H4 (cell line): ENCODE measurements at regions not wholly inside any gene's neighbourhood (a gene's known extent, or its start where the extent isn't known, plus 50 kb on each side); places are given as distances from the start of the nearest gene placed in this dataset.
"Not testable (repeated sequence)": the region's sequence is repeated elsewhere in the genome, so short reads cannot be mapped to it uniquely, and the experiment has no call there.

Source experiments
- DNase-seq: peaks from one replicate; pipeline ENCODE4 v3.0.0-alpha.2; 2015; ENCODE audit warnings: low spot score

DNA sequence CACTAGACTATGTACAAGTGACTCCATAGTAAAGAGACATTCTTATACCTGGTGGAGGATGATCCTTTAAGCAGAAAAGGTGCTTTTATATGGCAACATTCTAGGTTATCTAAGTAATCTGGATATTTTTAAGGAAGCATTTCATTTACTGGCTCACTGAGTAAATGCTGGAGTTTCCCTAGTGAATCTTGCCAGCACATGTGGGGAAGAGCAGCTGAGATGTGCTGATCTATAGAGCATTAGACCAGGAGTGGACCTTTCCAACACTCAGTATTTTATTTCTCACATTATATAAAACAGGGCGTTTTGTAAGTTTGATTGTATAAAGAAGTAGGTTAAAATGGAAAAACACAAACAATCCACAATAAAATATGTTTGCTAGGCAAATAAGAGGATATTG, 478.5 kb downstream of the ATP23 start:
- DNase-seq = no peak

GRCh38 chr12:58420503-58420902, 479.1 kb downstream of the ATP23 start:
- peak; percentile 31 for DNase-seq

GRCh38 chr12:58421990-58422389, 480.6 kb downstream of the ATP23 start:
- no peak for DNase-seq

DNA sequence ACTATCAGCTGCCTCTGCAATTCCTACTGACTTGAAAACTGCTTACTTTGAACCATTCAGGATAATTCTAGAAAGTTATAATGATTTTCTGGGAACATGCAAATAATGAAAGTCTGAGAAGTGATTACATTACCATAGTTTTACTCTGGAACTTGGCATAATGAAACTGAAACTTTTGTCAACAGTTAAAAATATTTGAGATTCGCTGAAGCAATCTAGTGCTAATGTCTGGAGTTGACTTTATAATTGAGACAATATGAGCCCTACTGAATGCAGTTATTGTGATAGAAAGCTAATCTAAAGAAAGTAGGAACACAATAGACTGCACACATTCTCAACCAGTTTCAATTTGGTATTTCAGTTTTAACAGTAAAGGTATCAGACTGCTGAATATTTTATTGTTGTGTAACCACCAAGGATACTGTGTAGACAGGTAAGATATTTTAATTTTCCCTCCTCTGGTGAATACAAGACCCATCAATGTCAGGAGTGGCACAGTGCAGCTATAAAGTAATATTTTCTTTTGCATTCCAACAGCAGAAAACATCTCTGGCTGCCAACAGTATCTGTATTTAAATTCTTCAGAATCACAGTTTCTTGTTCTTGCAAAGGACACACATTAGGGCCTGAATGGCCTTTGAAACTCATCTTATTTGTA, 483.5 kb downstream of the ATP23 start:
- no peak for DNase-seq

DNA sequence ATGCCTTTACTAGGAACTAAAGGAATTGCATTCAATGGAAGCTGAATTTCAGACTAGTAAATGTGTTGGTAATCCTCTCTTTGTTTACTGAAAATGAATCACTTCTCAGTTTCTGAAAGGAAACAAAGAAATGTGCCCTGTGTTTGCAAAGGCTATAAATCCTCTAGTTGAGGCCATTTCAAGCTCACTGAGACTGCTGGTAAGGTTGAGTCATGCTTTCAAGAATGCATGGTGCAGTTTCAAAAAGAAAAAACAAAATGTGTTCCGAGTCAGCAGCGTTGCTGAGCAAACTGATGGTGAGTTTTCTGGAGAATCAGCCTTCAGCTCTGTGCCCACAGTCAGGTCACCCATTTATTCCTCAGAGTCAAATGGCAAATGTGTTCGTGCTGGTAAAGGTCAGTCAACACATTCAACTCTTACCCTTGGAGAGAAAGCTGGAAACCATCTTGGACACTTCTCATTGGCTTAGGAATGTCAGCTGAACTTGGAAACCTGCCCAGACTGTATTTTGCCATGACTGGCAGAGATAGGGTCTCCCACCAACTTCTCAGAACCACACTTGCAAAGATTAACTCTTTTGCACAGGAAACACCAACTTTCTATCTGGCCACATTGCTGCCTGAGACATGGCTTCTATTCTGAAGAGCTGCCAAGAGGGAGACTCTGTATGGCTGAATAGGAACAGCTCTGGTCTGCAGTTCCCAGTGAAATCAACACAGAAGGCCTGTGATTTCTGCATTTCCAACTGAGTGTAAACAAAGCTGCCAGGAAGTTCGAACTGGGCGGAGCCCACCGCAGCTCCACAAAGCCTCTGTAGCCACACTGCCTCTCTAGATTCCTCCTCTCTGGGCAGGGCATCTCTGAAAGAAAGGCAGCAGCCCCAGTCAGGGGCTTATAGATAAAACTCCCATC, 484.4 kb downstream of the ATP23 start:
- peak; percentile 89 for DNase-seq

- not testable (repeated sequence) for DNase-seq
These were observed 485.1 kb downstream of the ATP23 start for GRCh38 chr12:58426437-58426836.

DNA sequence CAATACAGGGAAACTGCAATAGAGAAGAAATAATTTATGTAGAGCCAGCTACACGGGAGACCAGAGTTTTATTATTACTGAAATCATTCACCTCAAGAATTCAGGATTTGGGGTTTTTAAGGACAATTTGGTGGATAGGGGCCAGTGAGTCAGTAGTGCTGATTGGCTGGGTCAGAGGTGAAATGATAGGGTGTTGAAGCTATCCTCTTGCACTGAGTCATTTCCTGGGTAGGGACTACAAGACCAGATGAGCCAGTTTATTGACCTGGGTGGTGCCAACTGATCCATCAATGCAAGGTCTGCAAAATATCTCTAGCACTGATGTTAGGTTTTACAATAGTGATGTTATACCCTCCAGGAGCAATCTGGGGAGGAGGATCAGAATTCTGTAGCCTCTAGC, 486.3 kb downstream of the LRIG3 start:
- no peak for DNase-seq

GRCh38 chr12:58434726-58435125, 485.6 kb downstream of the LRIG3 start:
- no peak for DNase-seq

- no peak for DNase-seq
These were observed 484.7 kb downstream of the LRIG3 start for GRCh38 chr12:58435647-58436046.

GRCh38 chr12:58441483-58441882, 478.8 kb downstream of the LRIG3 start:
- no peak for DNase-seq

DNA sequence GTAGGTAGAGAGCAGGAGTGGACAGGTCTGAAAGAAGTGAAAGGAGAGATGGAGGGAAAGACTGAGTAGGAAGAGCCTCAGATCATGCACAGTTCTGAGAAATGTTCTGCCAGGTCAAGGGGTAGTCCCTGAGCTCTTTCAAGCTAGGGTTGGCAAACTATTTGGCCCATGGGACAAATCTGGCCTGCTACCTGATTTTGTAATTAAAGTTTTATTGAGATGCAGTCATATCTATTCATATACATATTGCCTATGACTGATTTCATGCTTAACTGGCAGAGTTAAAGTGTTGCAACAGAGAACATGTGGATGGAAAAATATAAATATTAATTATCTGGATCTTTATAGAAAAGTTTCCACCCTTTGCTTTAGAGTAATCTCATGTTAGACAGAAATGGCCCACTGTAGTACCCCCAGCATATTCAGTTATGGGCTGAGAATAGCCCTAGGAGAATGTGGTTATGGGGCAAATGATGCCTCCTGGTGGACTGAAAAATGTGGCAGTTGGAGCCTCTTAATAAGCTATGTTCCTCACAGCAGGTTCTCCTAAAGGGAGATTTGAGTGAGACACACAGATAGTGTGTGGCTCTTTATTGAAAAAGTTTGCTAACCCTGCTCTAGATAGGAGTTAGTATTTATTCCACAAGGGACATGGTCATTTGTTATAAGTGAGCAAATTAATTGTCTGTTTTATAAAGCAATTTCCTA, 476.9 kb downstream of the LRIG3 start:
- DNase-seq = peak; percentile 14

- DNase-seq = peak; percentile 11
These were observed 476.3 kb downstream of the LRIG3 start for GRCh38 chr12:58443981-58444371.

GRCh38 chr12:58450868-58451482, 469.3 kb downstream of the LRIG3 start:
- DNase-seq = no peak

- DNase-seq = no peak
These were observed 467.8 kb downstream of the LRIG3 start for GRCh38 chr12:58452546-58452945.

- DNase-seq = no peak
These were observed 467.0 kb downstream of the LRIG3 start for GRCh38 chr12:58453306-58453705.

- no peak for DNase-seq
These were observed 465.2 kb downstream of the LRIG3 start for GRCh38 chr12:58455136-58455535.

- no peak for DNase-seq
These were observed 462.2 kb downstream of the LRIG3 start for GRCh38 chr12:58458102-58458501.

DNA sequence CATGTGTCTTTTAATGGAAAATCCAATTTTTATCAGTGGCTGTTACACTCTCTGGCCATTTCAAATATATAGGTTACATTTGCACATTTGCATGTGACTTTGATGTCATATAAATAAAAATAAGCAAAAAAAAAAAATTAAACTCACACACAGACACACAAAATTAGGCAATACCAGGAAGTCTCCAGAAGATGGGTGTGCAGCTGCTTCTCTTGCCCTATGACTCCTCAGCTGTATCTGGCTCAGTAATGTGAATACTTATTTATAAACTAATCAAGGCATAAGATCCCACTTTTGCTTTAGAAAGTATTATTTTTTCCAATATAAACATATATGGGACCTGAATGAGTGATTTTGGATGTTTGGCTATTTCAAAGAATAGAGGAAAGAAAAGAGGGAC, 461.1 kb downstream of the LRIG3 start:
- DNase-seq = no peak

DNA sequence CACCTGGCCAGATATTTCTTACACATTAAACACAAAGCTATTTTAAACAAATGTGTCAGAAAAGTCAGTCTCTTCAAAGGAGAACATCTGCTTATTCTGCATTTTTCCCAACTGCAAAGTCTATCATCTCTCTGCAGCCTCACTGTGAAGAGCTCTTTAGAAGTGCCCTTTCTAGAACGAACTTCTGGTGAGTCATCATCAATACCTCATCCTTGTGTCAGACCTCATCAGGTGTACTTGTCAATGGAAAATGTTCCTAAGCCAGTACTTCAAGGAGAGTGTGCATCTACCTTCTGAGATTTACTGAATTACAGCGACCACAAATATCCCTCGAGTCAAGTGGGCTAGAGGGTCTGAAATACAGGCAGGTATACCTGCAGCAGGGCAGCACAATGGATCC, 457.3 kb downstream of the LRIG3 start:
- DNase-seq = no peak

GRCh38 chr12:58465418-58465817, 454.9 kb downstream of the LRIG3 start:
- no peak for DNase-seq

DNA sequence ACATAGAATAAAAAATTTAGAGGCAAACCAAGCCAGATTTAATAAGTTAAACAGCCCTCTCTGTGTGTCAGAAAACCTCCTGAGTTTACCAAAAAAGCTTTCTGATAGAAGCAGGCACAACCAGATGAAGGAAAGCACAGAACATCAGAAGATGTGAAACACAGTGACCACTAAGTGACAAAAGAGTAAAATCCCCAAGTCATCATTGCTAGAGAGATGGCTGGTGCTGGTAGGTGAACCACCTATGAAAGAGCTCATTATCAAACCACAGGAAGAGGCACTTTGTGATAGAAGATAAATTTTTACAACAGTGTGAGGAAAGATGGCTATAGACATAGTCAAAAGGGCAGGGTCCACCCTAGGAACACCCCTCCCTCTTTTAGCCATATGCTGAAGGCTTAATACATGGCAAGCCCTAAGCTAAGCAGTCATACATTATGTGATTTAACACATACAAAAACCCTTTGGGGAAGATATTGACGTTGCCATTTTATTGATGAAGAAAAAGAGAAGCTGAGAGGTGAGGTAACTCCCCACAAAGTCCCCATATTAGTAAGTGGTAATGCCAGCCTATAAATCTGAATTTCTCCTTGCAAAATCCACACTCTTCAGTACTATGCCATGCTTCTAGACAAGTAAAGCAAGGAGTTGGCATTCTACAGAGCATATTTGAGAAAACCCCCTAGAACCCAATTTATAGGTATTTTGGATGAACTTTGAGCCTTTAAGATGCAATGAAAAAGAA, 449.9 kb downstream of the LRIG3 start:
- no peak for DNase-seq
